NCI-H128 (cell line): ENCODE measurements at regions not wholly inside any gene's neighbourhood (a gene's known extent, or its start where the extent isn't known, plus 50 kb on each side); places are given as distances from the start of the nearest gene placed in this dataset.
"Not testable (repeated sequence)": the region's sequence is repeated elsewhere in the genome, so short reads cannot be mapped to it uniquely, and the experiment has no call there.

ENCODE experiments used
- DNase-seq: peaks from one replicate; lab custom pipeline; 2025; ENCODE audit not compliant: unreplicated experiment; lab: John Stamatoyannopoulos, UW

- no peak for DNase-seq
These were observed 116.6 kb upstream of the NR2F2 start for GRCh38 chr15:96213896-96214295.

DNA sequence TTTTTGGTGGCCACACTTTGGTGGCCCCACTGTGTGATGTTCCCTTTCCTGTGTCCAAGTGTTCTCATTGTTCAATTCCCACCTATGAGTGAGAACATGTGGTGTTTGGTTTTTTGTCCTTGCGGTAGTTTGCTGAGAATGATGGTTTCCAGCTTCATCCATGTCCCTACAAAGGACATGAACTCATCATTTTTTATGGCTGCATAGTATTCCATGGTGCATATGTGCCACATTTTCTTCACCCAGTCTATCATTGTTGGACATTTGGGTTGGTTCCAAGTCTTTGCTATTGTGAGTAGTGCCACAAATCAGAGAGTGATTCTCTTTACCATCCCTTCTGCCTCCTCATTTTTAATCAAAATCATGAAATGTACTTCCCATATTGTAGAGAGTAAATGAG, 114.0 kb upstream of the NR2F2 start:
- not testable (repeated sequence) for DNase-seq

DNA sequence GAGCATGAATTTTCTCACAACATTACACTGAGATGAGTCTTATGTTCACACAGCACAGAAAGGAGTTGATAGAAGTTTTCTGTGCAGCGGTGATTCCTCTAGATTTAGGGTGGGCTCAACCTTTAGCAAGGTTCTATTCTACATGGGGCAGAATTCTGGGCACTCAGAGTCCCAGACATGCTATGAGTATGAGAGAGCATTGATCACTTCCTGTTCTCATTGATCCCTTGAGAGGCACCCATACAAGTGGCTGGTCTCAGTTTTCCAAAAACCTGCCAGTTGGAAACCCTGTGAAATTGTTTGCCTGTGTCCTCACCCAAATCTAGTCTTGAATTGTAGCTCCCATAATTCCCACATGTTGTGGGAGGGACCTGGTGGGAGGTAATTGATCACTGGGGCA, 112.5 kb upstream of the NR2F2 start:
- DNase-seq = no peak

DNA sequence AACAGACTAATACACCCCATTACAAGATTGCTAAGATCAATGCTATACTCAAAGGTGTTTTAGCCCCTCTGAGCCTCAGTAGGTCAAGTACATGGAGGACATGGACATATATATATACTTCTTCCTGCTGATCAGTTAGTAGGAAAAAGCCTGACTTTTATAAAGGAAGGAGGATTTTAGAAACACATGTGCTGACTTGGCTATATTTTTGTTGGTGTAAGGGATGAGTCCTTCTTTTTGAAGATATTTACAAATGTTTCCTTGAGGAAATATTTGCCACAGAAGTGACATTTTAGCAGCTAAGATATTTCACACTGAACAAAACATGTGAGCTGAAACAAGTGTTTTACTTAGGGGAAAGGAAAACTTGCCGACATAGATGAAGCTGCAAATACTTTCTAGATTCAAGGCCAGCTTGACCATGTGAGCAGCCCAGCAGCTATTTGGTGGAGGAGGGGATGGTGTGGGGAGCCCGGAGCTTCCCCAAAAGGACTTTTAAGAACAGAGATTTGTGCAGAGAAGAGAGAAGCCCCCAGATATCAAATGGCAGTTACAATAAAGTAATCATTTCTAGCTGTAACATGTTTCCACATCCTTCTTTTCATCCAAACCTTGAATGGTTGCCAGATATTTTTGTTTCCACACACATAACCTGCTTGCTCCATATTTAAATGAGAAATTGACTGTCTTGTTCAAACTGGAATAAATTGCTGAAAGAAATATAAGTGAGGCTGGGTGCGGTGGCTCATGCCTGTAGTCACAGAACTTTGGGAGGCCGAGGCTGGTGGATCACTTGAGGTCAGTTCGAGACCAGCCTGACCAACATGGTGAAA, 111.7 kb upstream of the NR2F2 start:
- no peak for DNase-seq

- DNase-seq = no peak
These were observed 110.8 kb upstream of the NR2F2 start for GRCh38 chr15:96219681-96220080.

- no peak for DNase-seq
These were observed 109.8 kb upstream of the NR2F2 start for GRCh38 chr15:96220657-96221056.

GRCh38 chr15:96222981-96223380, 107.5 kb upstream of the NR2F2 start:
- no peak for DNase-seq

GRCh38 chr15:96223939-96224338, 106.6 kb upstream of the NR2F2 start:
- DNase-seq = no peak

GRCh38 chr15:96225642-96226259, 104.7 kb upstream of the NR2F2 start:
- no peak for DNase-seq

GRCh38 chr15:96230526-96231181, 99.8 kb upstream of the NR2F2 start:
- DNase-seq = no peak

DNA sequence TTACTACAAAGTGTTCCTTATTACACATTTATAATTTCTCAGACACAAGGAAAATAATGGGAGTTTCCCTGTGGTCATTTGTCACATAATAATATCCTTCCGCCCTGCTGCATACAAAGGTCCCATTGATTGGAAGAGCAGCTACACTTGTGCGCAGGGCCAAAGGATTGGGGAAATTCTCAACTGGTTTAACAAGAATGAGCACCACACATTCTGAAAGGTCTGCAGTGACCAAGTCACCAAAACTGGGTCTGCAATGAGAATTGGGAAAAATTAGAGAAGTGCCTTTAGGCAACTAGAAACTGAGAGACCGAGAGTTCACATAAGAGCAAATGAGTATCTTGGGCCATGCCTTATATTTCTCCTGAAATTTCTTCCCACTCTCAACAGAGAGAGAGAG, 98.2 kb upstream of the NR2F2 start:
- DNase-seq = no peak

DNA sequence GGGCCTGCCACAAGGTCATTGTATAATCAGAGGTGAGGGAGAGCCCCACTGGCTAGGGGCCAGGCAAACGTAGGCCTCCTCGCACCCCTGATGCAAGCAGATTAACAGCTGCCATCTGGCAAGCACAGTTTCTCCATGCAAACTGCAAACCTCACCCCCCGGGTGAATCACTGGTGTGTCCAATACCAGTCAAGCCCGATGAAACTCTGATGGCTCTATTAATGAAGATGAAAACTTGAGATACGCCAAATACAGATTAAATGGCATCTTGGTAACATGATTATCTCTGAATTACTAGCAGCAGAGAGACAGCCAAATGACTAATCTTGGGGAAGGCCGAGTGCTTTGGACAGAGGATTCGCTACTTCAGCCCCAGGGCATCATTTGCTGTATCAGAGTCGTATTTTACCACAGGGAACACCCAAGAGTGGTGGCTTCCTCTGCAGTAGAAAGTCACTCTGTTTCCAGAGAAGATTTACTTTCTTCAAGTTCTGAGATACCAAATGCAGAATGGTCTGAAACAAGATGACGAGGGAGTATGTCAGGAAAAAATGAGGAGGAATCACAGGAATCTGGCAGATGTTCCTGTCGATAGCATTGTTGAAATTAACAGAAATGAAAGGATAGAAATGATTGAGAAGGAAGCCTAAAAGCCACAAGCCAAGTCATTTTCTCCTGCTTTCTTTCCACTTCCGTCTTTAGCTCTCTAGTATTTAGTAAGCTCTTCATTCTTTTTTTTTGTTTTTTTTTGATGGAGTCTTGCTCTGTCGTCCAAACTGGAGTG, 96.2 kb upstream of the NR2F2 start:
- DNase-seq = no peak

DNA sequence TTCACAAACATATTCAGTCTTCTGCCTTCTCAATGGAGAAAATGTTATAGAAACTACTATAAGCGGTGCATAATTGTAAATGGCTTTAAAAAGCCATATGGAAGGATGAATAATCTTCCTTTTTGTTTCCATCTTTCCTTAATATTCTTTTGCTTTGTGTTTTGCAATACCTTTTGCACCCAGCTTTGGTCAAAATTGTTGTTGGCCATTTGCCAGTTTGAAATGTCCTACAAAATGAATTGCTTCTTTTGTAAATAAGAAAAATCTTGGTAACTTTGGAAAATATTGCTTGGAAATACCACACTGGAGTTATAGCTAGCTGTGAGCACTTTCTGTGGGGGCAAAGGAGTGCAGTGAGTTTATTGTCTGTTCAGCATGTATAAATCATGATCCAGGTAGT, 93.5 kb upstream of the NR2F2 start:
- DNase-seq = no peak

- no peak for DNase-seq
These were observed 87.7 kb upstream of the NR2F2 start for GRCh38 chr15:96242761-96243160.

DNA sequence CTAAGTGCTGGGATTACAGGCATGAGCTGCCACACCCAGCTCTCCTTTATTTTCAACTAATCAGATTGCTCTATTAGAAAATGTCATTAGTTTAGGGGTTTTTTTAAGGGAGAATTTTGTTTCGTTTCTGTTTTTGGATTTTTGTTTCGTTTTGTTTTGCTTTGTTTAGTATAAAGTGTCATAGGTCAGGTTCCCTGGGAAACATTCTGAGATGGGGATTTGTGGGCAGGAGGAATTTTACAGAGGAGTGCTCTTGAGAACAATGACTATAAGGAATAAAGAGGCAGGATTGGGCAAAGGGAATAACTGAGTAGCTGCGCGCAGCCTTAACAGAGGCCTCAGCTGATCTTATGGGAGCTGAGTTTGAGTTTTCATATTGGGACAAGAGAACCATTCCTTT, 86.8 kb upstream of the NR2F2 start:
- DNase-seq = no peak

DNA sequence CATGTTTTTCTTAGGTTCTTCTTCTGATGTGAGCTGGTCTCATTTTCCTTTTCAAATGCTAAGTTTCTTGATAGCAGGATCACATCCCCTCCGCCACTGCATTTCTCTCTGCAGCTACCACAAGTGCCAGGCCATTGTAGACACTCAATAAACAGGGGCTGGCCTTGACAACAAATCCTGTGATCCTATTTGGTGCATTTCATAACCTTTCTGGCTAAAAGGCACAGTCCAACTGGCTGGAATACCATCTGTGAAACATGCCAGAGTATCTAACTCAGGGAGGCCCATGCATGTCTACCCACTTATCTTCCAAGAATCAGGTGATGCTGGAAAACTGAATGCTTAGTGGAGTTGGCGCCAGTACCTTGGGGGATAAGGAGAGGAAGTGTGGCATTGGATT, 85.2 kb upstream of the NR2F2 start:
- DNase-seq = no peak

DNA sequence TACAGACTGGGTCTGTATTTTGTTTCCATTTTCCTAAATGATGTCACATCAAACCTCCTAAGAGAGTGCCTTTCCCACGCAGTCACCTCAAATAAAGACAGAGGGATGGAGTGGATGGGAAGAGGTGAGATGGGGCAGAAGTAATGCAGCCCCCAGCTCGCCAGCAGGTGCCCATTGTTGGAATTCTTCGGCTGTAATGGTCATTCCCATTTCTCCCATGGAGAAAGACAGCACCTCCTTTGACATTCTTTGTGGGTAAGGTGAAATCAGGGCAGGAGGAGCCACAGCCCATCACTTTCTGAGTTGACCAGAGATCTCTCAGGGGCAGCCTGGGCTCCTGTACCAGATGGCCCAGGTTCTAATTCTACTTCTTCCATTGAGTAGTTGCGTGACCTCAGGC, 84.4 kb upstream of the NR2F2 start:
- DNase-seq = no peak

DNA sequence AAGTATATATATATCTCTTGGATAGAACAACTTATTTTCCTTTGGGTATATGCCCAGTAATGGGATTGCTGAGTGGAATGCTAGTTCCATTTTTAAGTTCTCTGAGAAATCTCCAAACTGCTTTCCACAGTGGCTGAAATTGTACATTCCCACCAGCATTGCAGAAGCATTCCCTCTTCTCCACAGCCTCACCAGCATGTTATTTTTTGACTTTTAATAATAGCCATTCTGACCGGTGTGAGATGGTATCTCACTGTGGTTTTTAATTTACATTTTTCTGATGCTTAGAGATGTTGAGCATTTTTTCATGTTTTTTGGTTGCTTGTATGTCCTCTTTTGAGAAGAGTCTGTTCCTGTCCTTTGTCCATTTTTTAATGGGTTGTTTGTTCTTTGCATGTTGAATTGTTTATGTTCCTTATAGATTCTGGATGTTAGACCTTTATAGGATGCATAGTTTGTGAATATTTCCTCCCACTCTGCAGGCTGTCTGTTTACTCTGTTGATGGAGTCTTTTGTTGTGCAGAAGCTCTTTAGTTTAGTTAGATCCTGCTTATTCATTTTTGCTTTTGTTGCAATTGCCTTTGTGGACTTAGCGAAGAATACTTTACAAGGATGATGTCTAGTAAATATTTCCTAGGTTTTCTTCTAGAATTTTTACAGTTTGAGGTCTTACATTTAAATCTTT, 82.7 kb upstream of the NR2F2 start:
- DNase-seq = no peak

GRCh38 chr15:96252148-96252547, 78.4 kb upstream of the NR2F2 start:
- no peak for DNase-seq

- no peak for DNase-seq
These were observed 77.3 kb upstream of the NR2F2 start for GRCh38 chr15:96253006-96253747.
